Karpas-422 (cell line): ENCODE measurements at regions not wholly inside any gene's neighbourhood (a gene's known extent, or its start where the extent isn't known, plus 50 kb on each side); places are given as distances from the start of the nearest gene placed in this dataset.
"Not testable (repeated sequence)": the region's sequence is repeated elsewhere in the genome, so short reads cannot be mapped to it uniquely, and the experiment has no call there.

Experiments
- DNase-seq: peaks from one replicate; pipeline ENCODE4 v3.0.0-alpha.2; 2015
- H2AFZ ChIP-seq: fragments of 200-600 bp; sonication (generic); 2 replicates; pipeline ENCODE4 v1.6.1; 2014; ENCODE audit warnings: antibody characterized with exemption, low read length, mixed read lengths
- H3K27ac ChIP-seq: fragments of 200-600 bp; sonication (generic); 2 replicates; pipeline ENCODE4 v1.5.1; 2014; ENCODE audit warnings: mild to moderate bottlenecking, low read length, moderate library complexity
- H3K27me3 ChIP-seq: fragments of 200-600 bp; sonication (generic); 2 replicates; pipeline ENCODE4 v1.6.1; 2014; ENCODE audit warnings: low read length, mixed read lengths
- H3K36me3 ChIP-seq: fragments of 200-600 bp; sonication (generic); 2 replicates; pipeline ENCODE4 v1.6.1; 2014; ENCODE audit warnings: low read length, mixed read lengths; ENCODE audit not compliant: insufficient read depth
- H3K4me1 ChIP-seq: fragments of 200-600 bp; sonication (generic); 2 replicates; pipeline ENCODE4 v1.6.1; 2014; ENCODE audit warnings: mild to moderate bottlenecking, low read length, mixed read lengths
- H3K4me2 ChIP-seq: fragments of 200-600 bp; sonication (generic); 2 replicates; pipeline ENCODE4 v1.6.1; 2014; ENCODE audit warnings: low read length, low read depth, mild to moderate bottlenecking; ENCODE audit not compliant: poor library complexity, severe bottlenecking
- H3K4me3 ChIP-seq: fragments of 200-600 bp; sonication (generic); 2 replicates; pipeline ENCODE4 v1.5.1; 2014; ENCODE audit warnings: mild to moderate bottlenecking, antibody characterized with exemption, low read length, mixed read lengths
- H3K79me2 ChIP-seq: fragments of 200-600 bp; sonication (generic); 2 replicates; pipeline ENCODE4 v1.6.1; 2014; ENCODE audit warnings: mild to moderate bottlenecking, low read length, mixed read lengths
- H3K9ac ChIP-seq: fragments of 200-600 bp; sonication (generic); 2 replicates; pipeline ENCODE4 v1.6.0; 2014; ENCODE audit warnings: low read length
- H3K9me2 ChIP-seq: fragments of 200-600 bp; sonication (generic), shearing (Covaris generic); replicated peaks from 2 replicates; pipeline ENCODE4 v1.6.0; 2014; ENCODE audit warnings: mild to moderate bottlenecking, low read length, moderate library complexity; ENCODE audit not compliant: insufficient read depth
- H3K9me3 ChIP-seq: fragments of 300-700, 200-600 bp; sonication (generic); 2 replicates; pipeline ENCODE4 v1.6.1; 2014; ENCODE audit warnings: low read length, mixed read lengths
- H4K20me1 ChIP-seq: fragments of 200-600 bp; sonication (generic); 2 replicates; pipeline ENCODE4 v1.6.1; 2014; ENCODE audit warnings: mild to moderate bottlenecking, antibody characterized with exemption, low read length, low read depth; ENCODE audit not compliant: insufficient read depth

DNA sequence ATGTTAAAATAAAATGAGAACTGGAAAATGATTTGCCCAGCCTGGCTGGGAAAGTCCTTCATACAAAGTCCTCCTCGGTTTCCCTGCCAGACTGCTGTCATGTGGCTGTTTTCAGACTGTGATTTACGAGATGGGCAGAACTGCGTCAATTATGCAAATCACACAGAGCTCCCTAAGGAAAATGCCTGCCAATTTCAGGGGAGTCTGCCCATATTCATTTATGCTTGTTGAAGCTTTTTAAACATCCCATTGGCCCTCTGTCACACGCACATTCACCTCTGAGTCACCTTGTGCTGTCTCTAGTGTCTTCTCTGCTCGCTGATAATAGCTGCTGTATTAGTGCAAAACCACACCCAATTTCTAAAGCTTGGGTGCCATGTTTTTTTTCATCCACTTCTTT lies 81.7 kb upstream of the FAM20A start:
- Histone ChIP-seq H3K4me2 (no peak overlapping the region), H3K4me1 (peaks cover 7% of the 10 kb centered on the region; the same call in 1 of the 2 replicates), H3K36me3 (no peaks in the 10 kb centered on the region), H3K9me3 (no peaks in the 10 kb centered on the region), H3K9me2 (no peaks in the 10 kb centered on the region), H3K27ac (no peak overlapping the region), H2AFZ (no peak overlapping the region), H4K20me1 (no peaks in the 10 kb centered on the region), H3K79me2 (no peaks in the 10 kb centered on the region), H3K4me3 (no peak overlapping the region), H3K27me3 (no peaks in the 10 kb centered on the region), H3K9ac (no peak overlapping the region)
- DNase-seq, result no peak

DNA sequence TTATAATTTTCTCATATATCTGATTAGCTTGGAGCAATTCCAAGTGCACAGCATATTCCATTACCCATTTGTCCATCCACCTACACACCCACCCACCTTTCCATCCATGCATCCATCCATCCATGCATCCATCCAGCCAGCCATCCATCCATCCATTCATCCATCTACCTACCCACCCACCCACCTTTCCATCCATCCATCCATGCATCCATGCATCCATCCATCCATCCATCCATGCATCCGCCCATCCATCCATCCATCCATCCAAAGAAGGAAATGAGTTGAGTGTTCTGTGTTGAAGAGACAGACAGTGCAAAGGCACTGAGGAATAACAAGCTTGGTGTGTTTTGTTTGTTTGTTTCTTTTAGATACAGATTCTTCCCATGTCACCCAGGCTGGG lies 78.7 kb upstream of the FAM20A start:
- no peak for DNase-seq
- no peaks in the 10 kb centered on the region for H3K36me3 ChIP-seq

DNA sequence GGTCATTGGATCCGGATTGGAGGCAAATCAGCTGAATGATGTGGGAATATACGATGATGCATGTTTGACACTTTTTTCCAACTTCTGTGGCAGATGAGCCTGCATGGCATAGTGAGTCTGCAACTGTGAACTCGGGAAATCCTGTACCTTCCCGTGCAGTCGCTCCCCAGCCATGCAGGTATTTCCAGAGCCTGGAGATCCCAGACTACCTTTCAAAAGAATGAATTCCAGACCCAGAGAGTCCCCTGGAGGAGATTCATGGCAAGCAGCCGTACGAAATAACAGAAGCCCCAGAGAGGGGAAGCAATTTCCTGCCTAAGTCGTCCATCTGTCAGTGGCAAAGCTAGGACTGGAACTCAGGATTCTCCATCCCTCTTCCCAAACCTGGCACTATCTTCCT lies 75.7 kb upstream of the FAM20A start:
- Histone ChIP-seq H3K27ac (no peak overlapping the region), H3K4me1 (no peaks in the 10 kb centered on the region), H3K79me2 (no peaks in the 10 kb centered on the region), H3K36me3 (no peaks in the 10 kb centered on the region), H4K20me1 (no peaks in the 10 kb centered on the region), H3K4me3 (no peak overlapping the region), H3K27me3 (no peaks in the 10 kb centered on the region), H3K4me2 (no peak overlapping the region), H3K9ac (no peak overlapping the region), H2AFZ (no peak overlapping the region), H3K9me2 (no peaks in the 10 kb centered on the region), H3K9me3 (no peaks in the 10 kb centered on the region)
- no peak for DNase-seq

More for the DNA sequence above, 78.7 kb upstream of the FAM20A start:
- no peak overlapping the region for H3K4me2 ChIP-seq
- no peak overlapping the region for H2AFZ ChIP-seq
- H3K9me2 ChIP-seq, result no peaks in the 10 kb centered on the region
- H3K9ac ChIP-seq, result no peak overlapping the region
- no peaks in the 10 kb centered on the region for H4K20me1 ChIP-seq
- no peak overlapping the region for H3K27ac ChIP-seq
- peaks cover 7% of the 10 kb centered on the region; the same call in 1 of the 2 replicates for H3K4me1 ChIP-seq
- no peaks in the 10 kb centered on the region for H3K79me2 ChIP-seq
- no peaks in the 10 kb centered on the region for H3K27me3 ChIP-seq
- H3K4me3 ChIP-seq, result no peak overlapping the region
- H3K9me3 ChIP-seq, result no peaks in the 10 kb centered on the region

DNA sequence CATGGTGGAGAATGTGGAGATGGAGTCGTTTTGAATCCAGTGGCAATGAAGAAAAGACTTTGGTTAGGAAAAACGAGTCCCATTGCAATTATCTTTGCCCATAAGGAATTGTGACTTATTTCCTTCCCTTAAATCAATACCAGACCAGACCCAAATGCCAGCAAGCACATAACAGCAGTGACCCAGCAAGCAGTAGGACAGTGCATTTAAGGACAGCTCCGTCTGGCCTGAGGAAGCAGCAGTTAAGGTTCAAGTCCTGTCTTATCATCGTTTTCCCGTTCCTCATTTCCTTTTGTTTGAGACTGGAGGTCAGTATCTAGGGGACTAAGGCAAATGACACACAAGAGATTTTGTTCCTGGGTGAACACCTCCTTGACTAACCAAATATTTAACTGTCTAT lies 74.6 kb upstream of the FAM20A start:
- Histone ChIP-seq H3K79me2 (no peaks in the 10 kb centered on the region), H3K4me1 (no peaks in the 10 kb centered on the region), H3K9me3 (no peaks in the 10 kb centered on the region), H2AFZ (no peak overlapping the region), H3K36me3 (no peaks in the 10 kb centered on the region), H3K9ac (no peak overlapping the region), H3K4me2 (no peak overlapping the region), H3K9me2 (no peaks in the 10 kb centered on the region), H3K27me3 (no peaks in the 10 kb centered on the region), H3K4me3 (no peak overlapping the region), H4K20me1 (no peaks in the 10 kb centered on the region), H3K27ac (no peak overlapping the region)
- no peak for DNase-seq

DNA sequence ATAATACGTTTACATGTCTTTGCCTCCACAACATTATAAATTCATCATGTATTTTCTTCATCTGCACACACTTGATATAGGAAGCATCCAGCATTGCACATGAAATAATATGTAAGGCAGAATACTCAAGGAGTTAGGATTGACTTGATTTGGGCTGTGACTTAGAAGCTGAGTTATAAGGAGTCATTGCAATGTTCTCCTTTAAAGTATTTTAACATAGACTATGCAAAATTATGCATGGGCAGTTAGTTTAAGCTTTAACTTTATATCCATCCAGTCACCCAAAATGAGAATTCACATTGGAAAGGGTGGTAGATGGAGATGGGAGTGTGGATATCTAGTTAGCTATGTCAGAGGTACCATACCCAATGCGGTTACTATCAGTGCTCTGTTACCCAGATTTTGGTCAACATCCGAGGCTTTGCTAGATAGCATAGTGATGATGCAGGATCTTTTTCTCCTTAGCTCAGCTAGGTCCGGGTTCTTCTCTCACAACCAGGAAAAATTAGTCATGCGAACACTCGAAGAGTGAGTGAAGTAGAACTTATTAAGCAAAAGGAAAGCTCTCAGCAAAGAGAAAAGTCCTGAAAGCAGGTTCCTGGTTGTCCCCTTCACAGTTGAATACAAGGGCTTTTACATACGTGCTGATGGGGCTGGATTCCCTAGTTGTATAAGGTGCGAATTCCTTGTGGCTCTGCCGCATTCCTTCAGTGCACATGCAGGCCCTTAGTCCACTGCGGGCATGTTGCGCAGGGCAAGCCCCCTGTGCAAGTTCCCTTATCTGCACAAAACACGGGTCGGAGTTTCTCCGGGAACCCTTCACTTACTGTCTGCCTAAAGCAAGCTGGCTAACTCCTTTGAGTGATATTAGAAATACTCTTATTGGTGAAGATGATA lies 73.1 kb upstream of the FAM20A start:
- H3K79me2 ChIP-seq, result no peaks in the 10 kb centered on the region
- no peak overlapping the region for H3K27ac ChIP-seq
- H3K4me3 ChIP-seq, result no peak overlapping the region
- no peaks in the 10 kb centered on the region for H3K9me2 ChIP-seq
- no peak overlapping the region for H2AFZ ChIP-seq
- H3K36me3 ChIP-seq, result no peaks in the 10 kb centered on the region
- H4K20me1 ChIP-seq, result no peaks in the 10 kb centered on the region
- no peaks in the 10 kb centered on the region for H3K27me3 ChIP-seq
- no peak for DNase-seq
- no peaks in the 10 kb centered on the region for H3K4me1 ChIP-seq
- H3K9me3 ChIP-seq, result no peaks in the 10 kb centered on the region
- no peak overlapping the region for H3K9ac ChIP-seq
- no peak overlapping the region for H3K4me2 ChIP-seq

DNA sequence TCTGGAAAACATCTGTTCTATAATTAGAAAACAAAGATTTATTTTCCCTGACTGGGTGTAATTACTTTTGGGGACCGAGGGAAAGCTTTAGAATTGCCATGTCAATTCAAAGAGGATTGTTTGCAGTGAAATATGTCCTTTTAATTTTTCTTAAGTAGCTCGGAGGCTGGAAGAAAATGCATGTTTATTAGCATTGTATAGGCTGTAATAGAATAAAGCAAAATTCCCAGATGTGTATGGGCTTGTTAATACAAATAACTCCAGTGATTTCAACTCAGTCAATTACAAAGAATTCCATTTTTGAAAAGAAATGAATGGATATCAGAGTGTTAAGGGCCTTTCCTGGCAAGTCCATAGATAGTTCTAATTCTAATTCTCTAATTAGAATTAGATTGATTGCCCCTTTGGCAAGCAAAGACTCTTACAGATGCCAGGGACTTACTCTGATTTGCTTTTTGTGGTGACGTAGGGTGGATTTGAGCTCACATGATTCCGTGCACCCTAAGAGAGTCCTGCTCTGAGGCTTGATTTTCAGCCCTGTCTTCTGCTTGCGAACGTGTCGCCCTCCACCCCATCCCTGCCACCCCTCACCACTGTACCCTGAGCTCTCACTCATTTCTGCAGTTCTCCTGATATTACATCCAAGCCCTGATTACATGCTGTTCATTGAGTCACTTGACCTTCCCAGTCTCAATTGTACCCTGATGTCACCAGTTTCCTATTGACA lies 70.0 kb upstream of the FAM20A start:
- Histone ChIP-seq H3K27ac (no peak overlapping the region), H3K4me2 (no peak overlapping the region), H3K4me1 (no peaks in the 10 kb centered on the region), H3K36me3 (no peaks in the 10 kb centered on the region), H4K20me1 (no peaks in the 10 kb centered on the region), H3K79me2 (no peaks in the 10 kb centered on the region), H3K9me2 (no peaks in the 10 kb centered on the region), H3K4me3 (no peak overlapping the region), H3K9ac (no peak overlapping the region), H3K9me3 (no peaks in the 10 kb centered on the region), H2AFZ (no peak overlapping the region), H3K27me3 (no peaks in the 10 kb centered on the region)
- no peak for DNase-seq

DNA sequence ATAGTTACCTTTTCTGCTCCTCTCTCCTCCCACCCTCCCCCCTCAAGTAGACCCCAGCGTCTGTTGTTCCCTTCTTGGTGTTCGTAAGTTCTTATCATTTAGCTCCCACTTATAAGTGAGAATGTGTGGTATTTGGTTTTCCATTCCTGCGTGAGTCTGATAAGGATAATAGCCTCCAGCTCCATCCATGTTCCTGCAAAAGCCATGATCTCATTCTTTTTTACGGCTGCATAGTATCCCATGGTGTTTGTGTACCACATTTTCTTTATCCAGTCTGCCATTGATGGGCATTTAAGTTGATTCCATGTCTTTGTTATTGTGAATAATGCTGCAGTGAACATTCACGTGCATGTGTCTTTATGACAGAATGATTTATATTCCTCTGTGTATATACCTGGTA lies 65.3 kb upstream of the FAM20A start:
- not testable (repeated sequence) for H3K4me1 ChIP-seq, H4K20me1 ChIP-seq, H3K9ac ChIP-seq, DNase-seq, H3K9me3 ChIP-seq, H3K9me2 ChIP-seq, H3K4me3 ChIP-seq, H3K27me3 ChIP-seq, H3K79me2 ChIP-seq, H3K4me2 ChIP-seq, H2AFZ ChIP-seq, H3K27ac ChIP-seq, H3K36me3 ChIP-seq

DNA sequence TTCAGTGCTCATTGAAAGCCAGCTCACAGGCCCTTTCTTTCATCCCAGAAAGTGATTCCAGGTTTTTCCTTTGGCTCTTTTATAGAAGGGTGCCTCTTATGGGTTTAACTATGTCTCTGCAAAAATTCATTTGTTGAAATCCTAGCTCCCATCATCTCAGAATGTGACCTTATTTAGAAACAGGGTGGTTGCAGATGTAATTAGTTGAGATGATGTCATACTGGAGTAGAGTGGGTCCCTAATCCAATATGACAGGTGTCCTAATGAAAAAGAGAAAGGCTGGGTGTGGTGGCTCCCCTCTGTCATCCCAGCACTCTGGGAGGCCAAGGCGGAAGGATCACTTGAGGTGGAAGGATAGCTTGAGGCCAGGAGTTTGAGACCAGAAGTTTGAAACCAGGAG lies 64.2 kb upstream of the FAM20A start:
- no peak for DNase-seq
- H3K4me3 ChIP-seq, result no peak overlapping the region
- no peaks in the 10 kb centered on the region for H3K9me3 ChIP-seq
- no peak overlapping the region for H3K9ac ChIP-seq
- H3K79me2 ChIP-seq, result no peaks in the 10 kb centered on the region
- H2AFZ ChIP-seq, result no peak overlapping the region
- no peak overlapping the region for H3K27ac ChIP-seq
- no peaks in the 10 kb centered on the region for H3K4me1 ChIP-seq
- no peak overlapping the region for H3K4me2 ChIP-seq
- no peaks in the 10 kb centered on the region for H4K20me1 ChIP-seq
- H3K9me2 ChIP-seq, result no peaks in the 10 kb centered on the region
- no peaks in the 10 kb centered on the region for H3K36me3 ChIP-seq
- no peaks in the 10 kb centered on the region for H3K27me3 ChIP-seq
